Neutrophil (primary cell): ENCODE measurements at regions not wholly inside any gene's neighbourhood (a gene's known extent, or its start where the extent isn't known, plus 50 kb on each side); places are given as distances from the start of the nearest gene placed in this dataset.

ENCODE experiments used
- H3K27ac ChIP-seq: fragments of 200-600 bp; sonication (generic); 2 replicates; pipeline ENCODE4 v1.5.1; 2016; ENCODE audit warnings: mild to moderate bottlenecking, moderate library complexity
- H3K27me3 ChIP-seq: fragments of 200-600 bp; sonication (generic); 2 replicates; pipeline ENCODE4 v1.6.0; 2016; ENCODE audit warnings: mild to moderate bottlenecking
- H3K36me3 ChIP-seq: fragments of 200-600 bp; sonication (generic); 2 replicates; pipeline ENCODE4 v1.5.1; 2017
- H3K4me1 ChIP-seq, 2 experiments: fragments of 200-600 bp in 1 of 2; sonication (generic) in 1 of 2; 1 replicate in 1 of 2; 2 replicates in 1 of 2; pipeline versions ENCODE4 v1.5.1 to v1.6.1; 2013 to 2016; ENCODE audit warnings: low read depth in 1 of 2, low read length in 1 of 2, mild to moderate bottlenecking in 1 of 2, moderate library complexity in 1 of 2; ENCODE audit not compliant: control insufficient read depth in 1 of 2, insufficient read depth in 1 of 2
- H3K4me3 ChIP-seq, 2 experiments: fragments of 200-600 bp in 1 of 2; sonication (generic) in 1 of 2; 1 replicate in 1 of 2; 2 replicates in 1 of 2; pipeline ENCODE4 v1.5.1; 2013 to 2016; ENCODE audit warnings: low read depth in 1 of 2, low read length in 1 of 2, mild to moderate bottlenecking in 1 of 2, moderate library complexity in 1 of 2
- H3K9me3 ChIP-seq: fragments of 200-600 bp; sonication (generic); 2 replicates; pipeline ENCODE4 v1.5.1; 2016
- TF ChIP-seq, protein P1 (sequence below): fragments of 200-600 bp; sonication (generic); IDR thresholded peaks from 2 replicates; pipeline ENCODE4 v1.5.1; 2016; ENCODE audit warnings: antibody characterized with exemption

DNA sequence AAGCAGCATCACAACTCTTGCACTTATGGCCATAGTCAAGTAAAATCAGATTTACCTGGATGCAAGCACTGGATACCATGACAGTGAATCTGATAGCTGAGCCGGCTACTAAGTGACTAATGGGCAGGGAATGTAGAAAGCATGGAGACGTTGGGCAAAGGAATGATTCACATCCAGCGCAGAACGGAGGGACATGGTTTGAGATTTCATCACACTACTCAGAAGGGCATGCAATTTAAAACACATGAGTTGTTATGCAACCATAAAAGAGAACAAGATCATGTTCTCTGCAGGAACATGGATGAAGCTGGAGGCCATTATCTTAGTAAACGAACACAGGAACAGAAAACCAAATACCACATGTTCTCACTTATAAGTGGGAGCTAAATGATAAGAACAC, 169.1 kb upstream of the PIK3R1 start:
- Histone ChIP-seq H3K27me3 (no peaks in the 10 kb centered on the region), H3K4me1 (no peaks in the 10 kb centered on the region), H3K9me3 (no peaks in the 10 kb centered on the region), H3K36me3 (no peaks in the 10 kb centered on the region), H3K4me3 (no peak overlapping the region), H3K27ac (no peak overlapping the region)
- TF ChIP-seq, protein P1, sequence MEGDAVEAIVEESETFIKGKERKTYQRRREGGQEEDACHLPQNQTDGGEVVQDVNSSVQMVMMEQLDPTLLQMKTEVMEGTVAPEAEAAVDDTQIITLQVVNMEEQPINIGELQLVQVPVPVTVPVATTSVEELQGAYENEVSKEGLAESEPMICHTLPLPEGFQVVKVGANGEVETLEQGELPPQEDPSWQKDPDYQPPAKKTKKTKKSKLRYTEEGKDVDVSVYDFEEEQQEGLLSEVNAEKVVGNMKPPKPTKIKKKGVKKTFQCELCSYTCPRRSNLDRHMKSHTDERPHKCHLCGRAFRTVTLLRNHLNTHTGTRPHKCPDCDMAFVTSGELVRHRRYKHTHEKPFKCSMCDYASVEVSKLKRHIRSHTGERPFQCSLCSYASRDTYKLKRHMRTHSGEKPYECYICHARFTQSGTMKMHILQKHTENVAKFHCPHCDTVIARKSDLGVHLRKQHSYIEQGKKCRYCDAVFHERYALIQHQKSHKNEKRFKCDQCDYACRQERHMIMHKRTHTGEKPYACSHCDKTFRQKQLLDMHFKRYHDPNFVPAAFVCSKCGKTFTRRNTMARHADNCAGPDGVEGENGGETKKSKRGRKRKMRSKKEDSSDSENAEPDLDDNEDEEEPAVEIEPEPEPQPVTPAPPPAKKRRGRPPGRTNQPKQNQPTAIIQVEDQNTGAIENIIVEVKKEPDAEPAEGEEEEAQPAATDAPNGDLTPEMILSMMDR, result no peak

DNA sequence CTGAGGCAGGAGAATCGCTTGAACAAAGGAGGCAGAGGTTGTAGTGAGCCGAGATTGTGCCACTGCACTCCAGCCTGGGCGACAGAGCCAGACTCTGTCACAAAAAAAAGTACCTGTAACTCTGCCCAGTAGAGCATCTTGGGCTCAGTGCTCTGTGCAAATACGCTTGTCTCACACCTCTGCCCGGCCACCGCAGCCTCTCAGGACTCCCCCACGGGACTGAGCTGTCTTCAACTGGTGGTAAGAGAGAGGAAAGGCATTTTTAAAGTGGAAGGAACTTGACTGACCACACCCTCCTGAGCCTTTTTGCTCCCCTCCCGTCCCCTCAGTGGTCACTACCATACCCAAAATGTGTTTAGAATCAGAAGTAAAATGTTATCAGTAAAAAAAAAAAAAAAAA, 174.3 kb upstream of the PIK3R1 start:
- H3K4me3 ChIP-seq, result no peak overlapping the region
- peaks cover 10 to 12% of the 10 kb centered on the region in 2 experiments for H3K4me1 ChIP-seq
- H3K27ac ChIP-seq, result no peak overlapping the region
- H3K36me3 ChIP-seq, result no peaks in the 10 kb centered on the region
- H3K9me3 ChIP-seq, result no peaks in the 10 kb centered on the region
- TF ChIP-seq, protein P1, result no peak
- no peaks in the 10 kb centered on the region for H3K27me3 ChIP-seq

DNA sequence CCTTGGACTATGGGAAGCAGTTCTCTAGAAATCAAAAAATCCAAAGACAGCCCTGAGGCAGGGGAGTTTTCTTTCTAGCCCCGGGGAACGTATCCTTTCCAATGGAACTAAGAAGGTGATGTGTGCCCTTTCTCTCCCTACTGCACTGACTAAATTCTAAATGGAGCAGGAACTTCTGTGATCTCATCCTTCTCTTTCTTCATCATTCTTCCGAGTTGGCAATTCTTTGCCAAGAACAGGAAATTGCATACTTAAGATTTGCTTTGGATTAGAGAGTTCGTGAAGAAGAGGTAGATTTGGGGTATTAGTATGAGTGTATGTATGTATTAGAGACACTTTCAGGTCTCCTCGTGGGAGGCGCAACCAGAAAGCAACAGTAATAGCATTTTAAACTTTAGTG, 178.0 kb upstream of the PIK3R1 start:
- Histone ChIP-seq H3K4me3 (no peak overlapping the region), H3K27me3 (no peaks in the 10 kb centered on the region), H3K27ac (no peak overlapping the region), H3K36me3 (no peaks in the 10 kb centered on the region), H3K9me3 (no peaks in the 10 kb centered on the region), H3K4me1 (peaks cover 10 to 12% of the 10 kb centered on the region in 2 experiments)
- TF ChIP-seq, protein P1, result no peak

DNA sequence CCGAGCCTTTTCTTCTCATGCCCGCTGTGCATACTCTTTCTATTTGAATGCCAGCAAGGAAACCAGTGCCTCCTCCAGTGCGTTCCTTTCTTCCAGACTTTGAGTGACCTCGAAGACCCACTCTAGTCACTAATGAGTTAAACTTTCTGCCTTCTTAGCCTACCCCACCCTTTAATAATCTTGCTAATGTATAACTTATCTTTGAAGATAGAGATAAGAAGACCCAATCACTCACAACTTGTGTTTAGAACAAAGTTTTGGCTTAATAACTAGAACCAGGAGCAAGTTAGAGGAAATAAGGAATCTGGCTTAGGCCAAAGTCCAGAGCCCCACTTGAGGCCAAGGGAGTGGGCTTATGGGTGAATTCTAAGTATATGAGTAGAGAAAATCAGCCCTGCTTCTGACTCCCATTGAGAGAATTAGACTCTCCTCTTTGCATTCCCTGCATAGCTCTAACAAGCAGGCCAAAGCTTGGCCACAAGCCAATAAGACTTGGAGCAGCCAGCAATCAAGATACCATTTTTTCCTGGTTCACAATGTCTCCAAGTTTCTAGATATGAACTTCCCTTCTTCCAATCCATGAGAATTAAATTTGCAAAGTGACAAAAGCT, 181.5 kb upstream of the PIK3R1 start:
- no peak overlapping the region for H3K4me3 ChIP-seq
- H3K4me1 ChIP-seq, result peaks cover 10 to 12% of the 10 kb centered on the region in 2 experiments
- H3K36me3 ChIP-seq, result no peaks in the 10 kb centered on the region
- TF ChIP-seq, protein P1, result no peak
- no peak overlapping the region for H3K27ac ChIP-seq
- H3K9me3 ChIP-seq, result no peaks in the 10 kb centered on the region
- no peaks in the 10 kb centered on the region for H3K27me3 ChIP-seq

DNA sequence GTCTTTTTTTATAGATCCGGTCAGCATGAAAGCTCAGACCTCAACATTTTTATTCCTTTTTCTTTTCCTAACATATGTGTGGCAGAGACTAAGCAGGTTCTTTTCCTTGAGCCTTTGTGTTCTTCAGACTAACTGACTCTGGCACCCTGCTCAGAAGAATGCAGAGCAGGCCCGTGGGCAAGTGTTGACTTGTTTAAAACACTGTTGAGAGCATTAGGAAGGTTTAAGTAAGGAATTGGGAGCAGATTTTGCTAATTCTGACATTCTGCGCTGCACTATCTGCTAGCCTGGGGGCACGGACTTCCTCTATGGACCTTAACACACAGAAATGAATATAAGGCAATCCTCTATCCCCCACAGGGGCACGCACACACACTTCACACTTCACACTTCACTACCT, 182.5 kb upstream of the PIK3R1 start:
- Histone ChIP-seq H3K27me3 (no peaks in the 10 kb centered on the region), H3K4me3 (no peak overlapping the region), H3K4me1 (peaks cover 10% of the 10 kb centered on the region in 2 experiments), H3K27ac (no peak overlapping the region), H3K9me3 (no peaks in the 10 kb centered on the region), H3K36me3 (no peaks in the 10 kb centered on the region)
- TF ChIP-seq, protein P1, result no peak
